CD4-positive, alpha-beta T cell treated with Interleukin-4 for 4 hours (primary cell): ENCODE measurements at regions not wholly inside any gene's neighbourhood (a gene's known extent, or its start where the extent isn't known, plus 50 kb on each side); places are given as distances from the start of the nearest gene placed in this dataset.

Experiments
- DNase-seq: peaks from one replicate; pipeline ENCODE4 v3.0.0-alpha.2; 2020

GRCh38 chr1:55412060-55412459 is 196.9 kb upstream of the USP24 start:
- DNase-seq = no peak

- no peak for DNase-seq
These were observed 187.7 kb upstream of the USP24 start for GRCh38 chr1:55402671-55403464.

GRCh38 chr1:55402142-55402541 is 187.0 kb upstream of the USP24 start:
- DNase-seq = no peak

GRCh38 chr1:55400508-55400907 is 185.3 kb upstream of the USP24 start:
- DNase-seq = no peak

GRCh38 chr1:55399346-55399745 is 184.2 kb upstream of the USP24 start:
- DNase-seq = no peak

GRCh38 chr1:55396381-55396891 is 181.3 kb upstream of the USP24 start:
- no peak for DNase-seq

- DNase-seq = no peak
These were observed 173.8 kb upstream of the USP24 start for GRCh38 chr1:55388960-55389359.

- no peak for DNase-seq
These were observed 172.0 kb upstream of the USP24 start for GRCh38 chr1:55387145-55387544.

- no peak for DNase-seq
These were observed 171.3 kb upstream of the USP24 start for GRCh38 chr1:55386456-55386855.

GRCh38 chr1:55385402-55386018 is 170.3 kb upstream of the USP24 start:
- DNase-seq = no peak

- DNase-seq = no peak
These were observed 169.5 kb upstream of the USP24 start for GRCh38 chr1:55384637-55385036.

GRCh38 chr1:55382806-55383305 is 167.7 kb upstream of the USP24 start:
- no peak for DNase-seq

- no peak for DNase-seq
These were observed 166.8 kb upstream of the USP24 start for GRCh38 chr1:55381983-55382382.

GRCh38 chr1:55381491-55381890 is 166.3 kb upstream of the USP24 start:
- no peak for DNase-seq

GRCh38 chr1:55380355-55380970 is 165.3 kb upstream of the USP24 start:
- no peak for DNase-seq

GRCh38 chr1:55378582-55378981 is 163.4 kb upstream of the USP24 start:
- DNase-seq = no peak

- DNase-seq = no peak
These were observed 161.7 kb upstream of the USP24 start for GRCh38 chr1:55376897-55377296.

GRCh38 chr1:55375617-55376258 is 160.6 kb upstream of the USP24 start:
- DNase-seq = peak; percentile 23

- DNase-seq = no peak
These were observed 159.8 kb upstream of the USP24 start for GRCh38 chr1:55374801-55375616.

- no peak for DNase-seq
These were observed 159.1 kb upstream of the USP24 start for GRCh38 chr1:55374216-55374615.

- DNase-seq = no peak
These were observed 154.3 kb upstream of the USP24 start for GRCh38 chr1:55369474-55369873.

GRCh38 chr1:55368698-55369097 is 153.5 kb upstream of the USP24 start:
- DNase-seq = no peak
